ENCODE measurements at regions not wholly inside any gene's neighbourhood (a gene's known extent, or its start where the extent isn't known, plus 50 kb on each side); places are given as distances from the start of the nearest gene placed in this dataset.

GRCh38 chr6:152905551-152906299 lies 77.1 kb downstream of the FBXO5 start:
- DNase-seq, result no peak

DNA sequence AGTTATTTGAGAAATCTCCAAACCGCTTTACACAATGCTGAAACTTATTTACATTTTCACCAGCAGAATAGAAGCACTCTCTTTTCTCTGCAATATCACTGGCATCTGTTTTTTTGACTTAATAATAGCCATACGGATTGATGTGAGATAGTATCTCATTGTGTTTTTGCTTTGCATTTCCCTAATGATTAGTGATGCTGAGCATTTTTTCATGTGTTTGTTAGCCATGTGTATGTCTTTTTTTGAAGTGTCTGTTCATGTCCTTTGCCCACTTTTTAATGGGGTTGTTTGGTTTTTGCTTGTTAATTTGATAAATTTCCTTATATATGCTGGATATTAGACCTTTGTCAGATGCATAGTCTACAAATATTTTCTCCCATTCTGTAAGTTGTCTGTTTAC lies 73.6 kb downstream of the FBXO5 start:
- DNase-seq, result no peak

DNA sequence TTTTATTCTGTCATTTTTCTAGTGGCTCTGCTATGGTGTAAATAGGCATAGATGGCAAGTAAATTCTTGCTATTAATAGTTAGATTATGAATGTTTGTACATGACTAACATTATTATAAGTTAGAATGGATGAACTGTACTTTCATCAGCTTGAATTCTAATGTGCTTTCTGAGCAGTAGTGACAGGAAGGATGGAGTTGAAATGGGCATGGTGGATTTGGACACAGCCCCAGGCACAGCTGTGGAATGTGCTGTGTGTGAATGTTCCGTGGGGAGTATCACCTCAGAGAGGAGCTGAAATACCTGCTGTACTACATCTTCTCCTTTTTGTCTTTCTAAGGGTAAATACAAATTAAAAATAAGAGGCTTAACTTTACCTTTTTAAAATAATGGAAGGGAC lies 66.8 kb downstream of the FBXO5 start:
- no peak for DNase-seq

GRCh38 chr6:152918991-152919390 lies 63.9 kb downstream of the FBXO5 start:
- no peak for DNase-seq

GRCh38 chr6:152920016-152920415 lies 62.8 kb downstream of the FBXO5 start:
- no peak for DNase-seq
